ENCODE measurements at regions not wholly inside any gene's neighbourhood (a gene's known extent, or its start where the extent isn't known, plus 50 kb on each side); places are given as distances from the start of the nearest gene placed in this dataset.

DNA sequence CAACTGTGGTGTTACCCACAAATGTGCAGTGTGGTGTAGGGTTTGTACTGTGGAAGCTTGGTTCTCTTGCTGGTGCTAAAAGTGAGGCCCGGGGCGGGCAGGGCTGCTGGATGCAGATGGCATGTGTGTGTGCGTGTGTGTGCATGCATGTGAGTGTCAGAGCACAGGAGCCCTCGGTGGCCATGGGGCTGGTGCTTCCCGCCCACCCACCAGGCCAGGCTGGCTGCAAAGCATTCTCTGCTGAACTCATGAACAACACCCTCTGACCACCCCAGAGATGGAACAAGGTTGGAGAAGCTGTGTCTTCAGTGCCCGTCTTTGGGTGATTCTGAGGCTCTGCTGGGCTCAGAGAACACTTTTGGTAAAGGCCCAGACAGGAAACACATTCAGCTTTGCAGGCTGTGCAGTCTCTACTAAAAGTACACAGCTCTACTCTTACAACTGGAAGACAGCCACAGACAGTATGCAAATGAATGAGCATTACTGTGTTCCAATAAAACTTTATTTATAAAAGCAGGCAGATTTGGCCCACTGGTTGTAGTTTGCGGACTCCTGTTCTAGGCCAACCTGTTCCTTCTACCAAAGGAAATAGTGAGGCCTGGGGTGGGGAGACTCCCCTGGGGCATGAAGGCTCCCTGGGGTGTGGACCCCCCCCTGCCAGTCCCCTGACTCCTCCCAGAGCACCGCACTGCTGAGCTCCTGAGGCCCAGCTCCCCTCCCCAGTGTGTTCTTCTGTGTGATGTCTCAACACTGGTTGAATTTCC, 225.3 kb upstream of the HDAC4 start:
- H3K36me3 Mint-ChIP-seq (ENCODE audit: insufficient read depth, unreplicated experiment) = no peaks in the 10 kb centered on the region
- H3K27ac Mint-ChIP-seq (ENCODE audit: low read depth, unreplicated experiment) = no peak overlapping the region
- peaks cover 27% of the 10 kb centered on the region for H3K27me3 Mint-ChIP-seq (ENCODE audit: insufficient read depth, unreplicated experiment)
- DNase-seq (ENCODE audit: unreplicated experiment) = no peak
- no TSS peak for BruUV-seq (replicated peaks)
- ChIA-PET POLR2A (no interaction called here), CTCF (interaction anchor here (0.9 to 1.0 kb wide), 2 partner anchors 354 to 1585 kb away, joined by 3 to 4 read pairs; no protein-coding TSS in a partner anchor)
- intact Hi-C loops (cut with micrococcal nuclease) = no loop called here
- H3K4me3 Mint-ChIP-seq (ENCODE audit: unreplicated experiment) = no peak overlapping the region
- peaks cover 7% of the 10 kb centered on the region for H3K4me1 Mint-ChIP-seq (ENCODE audit: insufficient read depth, unreplicated experiment)
- H3K9me3 Mint-ChIP-seq (ENCODE audit: unreplicated experiment) = no peaks in the 10 kb centered on the region
- TF ChIP-seq, protein P1, sequence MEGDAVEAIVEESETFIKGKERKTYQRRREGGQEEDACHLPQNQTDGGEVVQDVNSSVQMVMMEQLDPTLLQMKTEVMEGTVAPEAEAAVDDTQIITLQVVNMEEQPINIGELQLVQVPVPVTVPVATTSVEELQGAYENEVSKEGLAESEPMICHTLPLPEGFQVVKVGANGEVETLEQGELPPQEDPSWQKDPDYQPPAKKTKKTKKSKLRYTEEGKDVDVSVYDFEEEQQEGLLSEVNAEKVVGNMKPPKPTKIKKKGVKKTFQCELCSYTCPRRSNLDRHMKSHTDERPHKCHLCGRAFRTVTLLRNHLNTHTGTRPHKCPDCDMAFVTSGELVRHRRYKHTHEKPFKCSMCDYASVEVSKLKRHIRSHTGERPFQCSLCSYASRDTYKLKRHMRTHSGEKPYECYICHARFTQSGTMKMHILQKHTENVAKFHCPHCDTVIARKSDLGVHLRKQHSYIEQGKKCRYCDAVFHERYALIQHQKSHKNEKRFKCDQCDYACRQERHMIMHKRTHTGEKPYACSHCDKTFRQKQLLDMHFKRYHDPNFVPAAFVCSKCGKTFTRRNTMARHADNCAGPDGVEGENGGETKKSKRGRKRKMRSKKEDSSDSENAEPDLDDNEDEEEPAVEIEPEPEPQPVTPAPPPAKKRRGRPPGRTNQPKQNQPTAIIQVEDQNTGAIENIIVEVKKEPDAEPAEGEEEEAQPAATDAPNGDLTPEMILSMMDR (IDR thresholded peaks at IDR 0.05; ENCODE audit: unreplicated experiment) = no peak

DNA sequence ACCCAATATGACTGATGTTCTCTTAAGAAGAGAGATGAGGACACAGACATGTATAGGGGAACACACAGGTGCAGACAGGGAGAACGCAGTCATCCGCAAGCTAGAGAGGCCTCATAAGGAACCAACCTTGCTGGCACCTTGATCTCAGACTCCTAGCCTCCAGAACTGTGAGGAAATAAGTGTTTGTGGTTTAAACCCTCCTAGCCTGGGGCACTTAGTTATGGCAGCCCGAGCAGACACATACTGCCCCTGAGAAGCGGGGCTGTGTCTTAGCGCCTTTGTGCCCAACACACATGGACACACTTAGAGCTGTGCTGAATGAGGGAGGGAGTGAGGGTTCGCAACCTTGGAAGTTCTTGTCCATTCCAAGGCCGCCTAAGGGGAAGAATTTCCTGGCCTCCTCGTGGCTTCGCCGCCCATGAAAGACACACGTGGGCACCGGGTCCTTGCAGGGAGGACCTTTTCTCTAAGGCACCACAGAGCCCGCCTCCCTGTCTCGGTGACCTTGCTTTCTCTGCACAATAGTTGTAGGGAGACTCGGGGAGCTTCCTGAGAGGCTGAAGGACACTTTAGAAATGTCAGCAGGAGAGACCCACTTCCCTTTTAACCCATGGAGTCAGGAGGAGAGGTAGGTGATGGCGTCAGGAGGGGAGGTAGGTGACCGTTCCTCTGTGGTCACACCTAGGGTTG, 224.5 kb upstream of the HDAC4 start:
- H3K9me3 Mint-ChIP-seq (ENCODE audit: unreplicated experiment) = no peaks in the 10 kb centered on the region
- BruUV-seq (replicated peaks) = no TSS peak
- H3K27me3 Mint-ChIP-seq (ENCODE audit: insufficient read depth, unreplicated experiment) = peaks cover 36% of the 10 kb centered on the region
- TF ChIP-seq, protein P1 (IDR thresholded peaks at IDR 0.05; ENCODE audit: unreplicated experiment) = no peak
- ChIA-PET CTCF (interaction anchor here (0.9 to 1.0 kb wide), 2 partner anchors 353 to 1585 kb away, joined by 3 to 4 read pairs; no protein-coding TSS in a partner anchor), POLR2A (no interaction called here)
- H3K4me1 Mint-ChIP-seq (ENCODE audit: insufficient read depth, unreplicated experiment) = no peaks in the 10 kb centered on the region
- H3K4me3 Mint-ChIP-seq (ENCODE audit: unreplicated experiment) = no peak overlapping the region
- H3K27ac Mint-ChIP-seq (ENCODE audit: low read depth, unreplicated experiment) = no peak overlapping the region
- DNase-seq (ENCODE audit: unreplicated experiment) = no peak
- intact Hi-C loops (cut with micrococcal nuclease) = no loop called here
- H3K36me3 Mint-ChIP-seq (ENCODE audit: insufficient read depth, unreplicated experiment) = no peaks in the 10 kb centered on the region

- TF ChIP-seq, protein P1 (IDR thresholded peaks at IDR 0.05; ENCODE audit: unreplicated experiment) = no peak
- Mint-ChIP-seq H3K27me3 (ENCODE audit: insufficient read depth, unreplicated experiment) (peaks cover 44% of the 10 kb centered on the region), H3K9me3 (ENCODE audit: unreplicated experiment) (peaks cover 3% of the 10 kb centered on the region), H3K4me1 (ENCODE audit: insufficient read depth, unreplicated experiment) (no peaks in the 10 kb centered on the region), H3K36me3 (ENCODE audit: insufficient read depth, unreplicated experiment) (no peaks in the 10 kb centered on the region), H3K4me3 (ENCODE audit: unreplicated experiment) (no peak overlapping the region), H3K27ac (ENCODE audit: low read depth, unreplicated experiment) (no peak overlapping the region)
- intact Hi-C loops (cut with micrococcal nuclease) = no loop called here
- no TSS peak for BruUV-seq (replicated peaks)
- POLR2A ChIA-PET = no interaction called here
- no peak for DNase-seq (ENCODE audit: unreplicated experiment)
- CTCF ChIA-PET = no interaction called here
These were observed 220.8 kb upstream of the HDAC4 start for GRCh38 chr2:239621611-239622010.

DNA sequence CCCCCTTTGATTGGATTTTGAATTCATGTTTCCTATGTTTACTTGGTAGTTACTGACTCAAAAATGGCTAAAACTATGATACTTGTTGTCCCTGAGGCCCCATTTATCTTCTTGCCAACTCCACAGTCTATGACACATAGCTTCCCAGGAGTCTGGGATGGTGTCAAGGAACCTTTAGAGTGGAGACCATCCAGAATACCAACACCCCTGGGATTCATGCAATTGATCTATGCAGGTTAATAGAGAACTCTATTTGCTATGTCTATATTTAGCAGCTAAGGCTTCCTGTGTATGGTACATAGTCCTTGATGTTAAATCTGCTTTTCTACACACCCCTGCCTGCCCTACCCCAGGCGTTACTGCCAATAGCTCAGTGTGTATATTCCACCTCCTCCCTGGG, 218.5 kb upstream of the HDAC4 start:
- Mint-ChIP-seq H3K9me3 (ENCODE audit: unreplicated experiment) (peaks cover 7% of the 10 kb centered on the region), H3K27ac (ENCODE audit: low read depth, unreplicated experiment) (no peak overlapping the region), H3K27me3 (ENCODE audit: insufficient read depth, unreplicated experiment) (peaks cover 36% of the 10 kb centered on the region), H3K4me3 (ENCODE audit: unreplicated experiment) (no peak overlapping the region), H3K4me1 (ENCODE audit: insufficient read depth, unreplicated experiment) (no peaks in the 10 kb centered on the region), H3K36me3 (ENCODE audit: insufficient read depth, unreplicated experiment) (no peaks in the 10 kb centered on the region)
- ChIA-PET POLR2A (interaction anchor here (1.8 kb wide), 1 partner anchor 41 kb away, joined by 4 read pairs; no protein-coding TSS in a partner anchor), CTCF (interaction anchor here (0.5 kb wide), 1 partner anchor 1690 kb away, joined by 3 read pairs; no protein-coding TSS in a partner anchor)
- no peak for DNase-seq (ENCODE audit: unreplicated experiment)
- TF ChIP-seq, protein P1 (IDR thresholded peaks at IDR 0.05; ENCODE audit: unreplicated experiment) = no peak
- intact Hi-C loops (cut with micrococcal nuclease) = no loop called here
- BruUV-seq (replicated peaks) = no TSS peak

Measured in MCF 10A (cell line).